8988T (cell line): ENCODE measurements at regions not wholly inside any gene's neighbourhood (a gene's known extent, or its start where the extent isn't known, plus 50 kb on each side); places are given as distances from the start of the nearest gene placed in this dataset.
"Not testable (repeated sequence)": the region's sequence is repeated elsewhere in the genome, so short reads cannot be mapped to it uniquely, and the experiment has no call there.

Source experiments
- DNase-seq: peaks from one replicate; pipeline ENCODE4 v3.0.0; 2011

DNA sequence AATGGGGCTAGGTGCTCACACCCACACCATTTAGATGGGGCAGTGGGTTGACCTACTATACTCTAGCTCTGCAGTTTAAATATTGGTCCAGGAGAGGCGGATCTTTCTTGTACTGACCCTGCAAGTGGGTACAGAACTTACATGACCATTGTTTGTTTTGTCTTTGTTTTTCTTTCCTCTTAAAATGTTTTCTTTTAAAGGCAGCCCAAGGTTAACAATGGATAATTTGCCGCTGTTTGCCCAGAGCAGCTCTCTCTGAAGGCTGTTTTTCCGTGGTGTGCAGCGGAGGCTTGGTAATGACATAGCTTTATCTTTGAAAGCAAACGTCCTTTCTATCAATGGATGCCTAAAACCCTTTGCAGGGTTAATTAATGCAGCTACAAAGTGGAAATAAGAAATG is 133.3 kb upstream of the MEX3C start:
- no peak for DNase-seq

DNA sequence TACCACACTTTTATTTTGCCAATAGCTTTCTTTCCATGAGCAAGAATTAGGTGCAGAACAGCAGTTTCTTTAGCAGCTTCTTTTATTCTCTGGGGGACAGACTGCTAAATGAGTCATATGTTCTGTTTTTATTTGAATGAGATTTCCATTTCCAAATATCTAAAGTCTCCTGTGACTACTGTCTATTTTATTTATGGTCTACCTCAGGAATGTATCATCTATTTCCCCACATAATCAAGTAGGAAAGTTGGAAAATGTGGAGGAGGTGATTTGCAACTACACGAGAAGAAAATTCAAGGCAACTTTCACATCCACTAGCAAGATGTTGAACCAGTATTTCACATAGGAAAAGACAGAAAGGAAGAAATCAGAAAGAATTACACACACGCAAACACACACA is 139.9 kb upstream of the MEX3C start:
- DNase-seq, result no peak

DNA sequence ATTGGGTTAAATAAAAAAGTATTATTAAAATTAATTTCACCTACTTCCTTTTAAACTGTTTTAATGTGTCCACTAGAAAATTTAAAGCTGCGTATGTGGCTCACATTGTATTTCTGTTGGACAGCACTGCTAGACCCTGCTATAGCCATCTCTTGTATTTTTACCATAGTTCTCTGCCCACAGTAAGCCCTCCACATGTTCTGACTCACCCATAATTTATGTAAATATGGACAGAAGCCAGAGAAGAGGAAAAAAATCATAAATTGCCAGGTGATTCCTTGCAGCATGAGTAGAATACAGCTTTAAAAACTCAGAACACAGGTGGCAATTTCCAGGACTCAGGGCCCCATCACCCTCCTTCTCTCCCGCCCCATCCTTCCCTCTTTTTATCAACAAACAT is 142.4 kb upstream of the MEX3C start:
- no peak for DNase-seq

DNA sequence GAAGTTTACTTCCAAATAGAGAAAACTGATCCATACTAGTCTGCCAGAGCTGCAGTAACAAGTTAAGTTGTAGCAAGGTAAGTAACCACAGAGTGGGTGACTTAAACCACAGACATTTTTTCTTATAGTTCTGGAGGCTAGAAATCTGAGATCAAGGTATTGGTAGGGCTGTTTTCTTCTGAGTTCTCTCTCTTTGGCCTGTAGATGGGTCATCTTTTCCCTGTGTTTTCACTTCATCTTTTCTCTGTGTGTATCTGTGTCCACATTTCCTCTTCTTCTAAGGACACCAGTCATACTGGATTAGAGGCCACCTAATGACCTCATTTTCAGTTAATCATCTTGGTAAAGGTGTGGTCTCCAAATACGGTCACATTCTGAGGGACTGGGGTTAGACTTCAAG is 142.9 kb upstream of the MEX3C start:
- no peak for DNase-seq

DNA sequence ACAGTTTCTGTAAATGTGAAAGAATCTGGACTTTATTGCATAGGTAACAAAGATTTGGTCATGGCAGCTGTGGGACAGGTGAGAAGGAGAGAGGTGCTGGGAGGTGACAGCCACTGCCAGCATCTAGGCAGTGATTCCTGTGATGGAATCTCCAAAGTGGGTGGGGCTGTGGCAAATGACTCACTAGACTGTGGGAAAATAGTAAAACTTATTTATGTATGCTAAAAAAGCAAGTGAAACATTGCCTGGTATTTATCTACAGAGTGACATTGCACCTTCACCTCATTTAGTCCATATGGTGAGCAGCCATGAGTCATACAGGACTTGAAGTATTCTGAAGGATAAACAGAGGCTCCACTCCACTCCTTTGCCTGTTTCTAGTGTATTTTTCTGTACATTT is 145.3 kb upstream of the MEX3C start:
- no peak for DNase-seq

DNA sequence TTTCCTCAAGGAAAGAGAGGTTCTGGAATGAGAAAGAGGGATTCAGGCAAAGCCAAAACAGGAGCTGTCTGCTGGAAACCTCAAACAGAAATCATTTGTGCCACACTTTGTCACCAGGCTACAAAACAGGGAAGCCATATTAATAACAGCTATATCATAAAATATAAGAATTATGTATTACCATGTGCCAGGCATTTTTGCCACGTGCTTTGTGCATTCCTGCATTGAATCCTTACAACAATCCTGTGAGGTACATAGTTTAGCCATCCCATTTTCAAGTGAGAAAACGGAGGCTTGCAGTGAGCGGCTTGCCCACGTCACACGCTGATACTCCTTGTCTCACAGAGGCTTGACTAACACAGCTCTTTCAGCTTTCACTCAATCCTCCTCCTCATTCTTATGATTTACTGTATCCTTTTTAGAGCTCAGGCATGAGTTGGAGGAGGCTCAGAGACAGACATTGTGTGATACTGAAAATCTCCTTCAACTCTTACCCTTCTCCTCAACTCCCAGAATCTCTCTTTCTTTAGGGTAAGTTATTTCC is 148.4 kb upstream of the MEX3C start:
- DNase-seq, result no peak

DNA sequence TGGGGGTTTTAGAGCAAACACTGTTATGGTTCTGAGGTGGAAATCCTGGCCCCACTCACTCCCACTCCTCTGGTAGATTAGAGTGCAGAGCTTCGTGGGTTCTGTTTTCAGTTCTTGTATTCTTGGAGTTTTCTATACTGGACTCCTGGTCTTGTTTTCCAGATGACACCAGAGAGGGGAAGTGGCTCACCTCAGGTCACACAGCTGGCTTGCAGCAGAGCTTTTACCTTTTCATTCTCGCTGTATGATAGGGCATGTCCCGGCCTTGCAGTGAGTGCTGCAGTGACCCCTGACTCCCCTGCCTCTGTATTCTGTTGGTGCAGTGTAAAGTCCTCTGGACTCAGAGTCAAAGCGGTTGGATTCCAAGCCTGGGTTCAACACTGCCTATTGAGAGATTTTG is 148.9 kb upstream of the MEX3C start:
- no peak for DNase-seq

DNA sequence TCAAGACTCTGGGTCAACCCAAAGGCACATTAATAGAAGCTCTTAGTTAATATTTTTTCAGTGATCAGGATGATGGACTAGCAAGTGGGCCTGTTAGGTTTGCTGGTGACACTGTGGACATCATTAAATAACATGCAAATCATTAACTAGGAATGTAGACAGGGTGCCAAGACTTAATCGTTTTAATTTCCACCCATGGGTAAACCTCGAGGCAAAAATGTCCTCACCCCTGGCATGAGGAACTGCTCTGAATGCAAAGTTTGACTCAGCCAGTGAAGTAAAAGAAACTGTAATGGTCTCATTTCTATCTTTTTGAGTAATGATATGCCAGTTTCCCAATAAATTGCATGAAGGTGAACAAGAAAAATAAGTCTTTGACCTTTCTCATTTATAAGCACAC is 152.6 kb upstream of the MEX3C start:
- no peak for DNase-seq

DNA sequence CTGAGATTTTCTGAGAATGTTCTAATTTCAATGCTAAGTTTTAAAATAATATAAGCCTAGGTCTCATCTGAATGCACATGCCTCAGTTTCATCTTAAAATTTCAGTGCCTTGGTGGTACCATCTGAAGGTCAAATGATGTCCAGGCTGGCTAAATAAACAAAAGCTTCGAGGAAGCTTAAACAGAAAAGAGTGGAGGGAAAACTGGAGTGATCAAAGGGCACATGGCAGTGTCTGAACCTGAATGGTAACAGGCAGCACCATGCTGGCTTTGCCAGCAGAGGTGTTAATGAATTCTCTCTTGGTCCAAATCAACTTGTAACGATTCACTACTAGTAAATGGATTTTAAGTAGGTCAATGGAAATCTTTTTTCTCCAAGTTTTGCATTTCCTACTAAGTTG is 158.4 kb upstream of the MEX3C start:
- no peak for DNase-seq

DNA sequence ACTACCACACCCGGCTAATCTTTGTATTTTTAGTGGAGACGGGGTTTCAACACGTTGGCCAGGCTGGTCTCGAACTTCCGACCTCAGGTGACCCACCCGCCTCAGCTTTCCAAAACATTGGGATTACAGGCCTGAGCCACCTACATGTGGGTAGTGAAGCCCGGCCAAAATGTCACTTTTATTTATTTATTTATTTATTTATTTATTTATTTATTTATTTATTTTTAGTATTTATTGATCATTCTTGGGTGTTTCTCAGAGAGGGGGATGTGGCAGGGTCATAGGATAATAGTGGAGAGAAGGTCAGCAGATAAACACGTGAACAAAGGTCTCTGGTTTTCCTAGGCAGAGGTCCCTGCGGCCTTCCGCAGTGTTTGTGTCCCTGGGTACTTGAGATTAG is 162.8 kb upstream of the MEX3C start:
- DNase-seq, result not testable (repeated sequence)

DNA sequence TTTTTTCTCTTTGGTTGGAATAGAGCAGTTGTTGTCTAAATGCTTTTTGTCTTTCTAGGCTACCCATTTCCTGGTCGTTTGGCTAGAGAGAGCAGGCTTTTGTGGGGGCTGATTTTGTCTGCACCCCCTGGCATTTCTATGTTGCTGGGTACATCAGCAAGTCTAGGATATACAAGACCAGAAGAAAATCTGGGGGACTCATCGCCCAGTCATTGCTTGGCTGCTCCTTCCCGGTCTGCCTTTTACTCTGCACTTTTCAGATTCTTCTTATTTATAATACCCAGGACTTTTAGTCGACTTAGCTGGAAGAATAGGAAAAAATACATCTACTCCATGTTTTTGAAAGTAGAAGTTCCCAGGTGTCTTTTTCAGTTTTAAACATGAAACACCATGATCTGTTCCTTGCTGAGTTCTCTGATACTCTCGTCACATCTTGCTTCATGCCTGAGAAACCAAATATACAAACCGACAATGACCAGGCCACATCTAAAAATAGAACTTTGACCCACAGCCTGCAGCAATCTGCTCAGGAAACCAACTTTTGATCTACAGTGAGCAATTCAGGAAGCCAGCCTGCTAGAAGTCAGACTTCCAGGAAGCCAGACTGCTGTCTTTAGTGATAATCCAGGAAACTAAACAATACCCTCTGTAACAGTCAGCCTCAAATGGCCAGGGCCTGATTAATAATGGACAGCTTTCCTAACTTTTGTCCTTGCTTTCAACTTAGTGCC is 163.8 kb upstream of the MEX3C start:
- no peak for DNase-seq

DNA sequence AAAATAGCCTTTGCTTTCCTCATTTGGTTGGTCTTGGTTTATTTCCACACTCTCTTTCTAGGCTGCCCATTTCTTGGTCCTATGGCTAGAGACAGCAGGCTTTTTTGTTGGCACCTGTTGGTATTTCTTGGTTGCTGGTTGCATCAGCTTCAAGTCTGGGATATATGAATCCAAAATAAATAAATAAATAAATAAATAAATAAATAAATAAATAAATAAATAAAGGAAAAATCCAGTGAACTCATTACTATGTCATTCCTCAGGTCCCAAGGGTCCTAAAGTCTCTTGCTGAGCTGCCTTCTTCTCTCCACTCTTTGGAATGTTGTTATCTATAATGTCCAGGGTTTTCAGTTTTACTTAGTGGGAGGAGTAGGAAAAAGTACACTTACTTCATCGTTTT is 165.9 kb upstream of the MEX3C start:
- no peak for DNase-seq

DNA sequence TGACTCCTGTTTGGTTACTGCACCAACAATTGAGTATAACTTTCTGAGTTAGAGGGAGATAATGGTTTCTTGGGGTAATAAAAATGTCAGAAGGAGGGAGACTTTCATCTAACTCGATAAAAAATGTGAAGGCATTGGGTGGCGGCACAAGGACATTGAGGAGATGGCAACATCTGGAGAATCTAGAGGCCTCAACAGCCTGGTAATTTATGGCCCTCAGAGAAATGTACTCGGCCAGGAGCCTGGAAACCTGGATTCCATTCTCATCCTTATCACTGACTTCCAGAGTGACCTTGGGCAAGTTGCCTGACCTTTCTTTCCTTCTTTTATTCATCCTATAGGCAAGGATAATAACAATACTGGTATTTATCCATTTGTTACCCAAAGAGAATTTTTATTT is 173.5 kb upstream of the MEX3C start:
- DNase-seq, result no peak

DNA sequence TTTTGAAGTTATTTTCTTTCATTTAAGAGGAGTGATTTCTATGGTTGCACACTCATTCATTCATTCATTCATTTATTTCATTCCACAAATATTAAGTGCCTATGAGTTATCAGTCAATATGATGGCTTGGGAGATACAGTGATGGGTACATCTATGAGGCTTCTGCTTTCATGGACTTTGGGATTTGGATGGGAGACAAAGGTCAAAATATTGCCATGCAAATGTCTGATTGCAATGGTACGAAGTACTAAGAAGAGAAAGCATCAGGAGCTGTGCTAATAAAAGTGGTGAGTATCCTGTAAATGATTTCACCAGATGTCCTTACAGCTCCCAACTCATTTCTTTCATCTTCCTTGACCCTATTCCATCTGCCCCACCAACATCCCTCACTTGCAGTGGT is 174.4 kb upstream of the MEX3C start:
- DNase-seq, result no peak

DNA sequence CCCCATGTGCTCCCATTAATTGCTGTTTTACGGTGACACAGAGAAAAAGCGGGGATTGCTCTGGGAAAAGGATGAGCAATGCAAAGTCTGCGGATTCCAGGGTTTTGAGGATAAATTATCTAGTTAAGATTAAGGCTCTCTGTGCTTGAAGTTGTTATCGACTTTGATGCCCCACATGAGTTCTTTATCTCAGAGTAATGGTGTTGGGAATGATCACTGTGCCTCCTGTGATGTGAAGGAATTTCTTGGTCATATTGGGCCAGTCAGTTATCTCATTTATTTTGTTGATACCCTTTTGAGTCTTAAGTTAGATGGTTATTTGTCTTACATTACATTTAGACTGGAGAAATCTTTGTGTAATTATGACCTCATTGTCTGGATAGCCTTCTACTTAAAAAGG is 184.6 kb upstream of the MEX3C start:
- DNase-seq, result no peak

DNA sequence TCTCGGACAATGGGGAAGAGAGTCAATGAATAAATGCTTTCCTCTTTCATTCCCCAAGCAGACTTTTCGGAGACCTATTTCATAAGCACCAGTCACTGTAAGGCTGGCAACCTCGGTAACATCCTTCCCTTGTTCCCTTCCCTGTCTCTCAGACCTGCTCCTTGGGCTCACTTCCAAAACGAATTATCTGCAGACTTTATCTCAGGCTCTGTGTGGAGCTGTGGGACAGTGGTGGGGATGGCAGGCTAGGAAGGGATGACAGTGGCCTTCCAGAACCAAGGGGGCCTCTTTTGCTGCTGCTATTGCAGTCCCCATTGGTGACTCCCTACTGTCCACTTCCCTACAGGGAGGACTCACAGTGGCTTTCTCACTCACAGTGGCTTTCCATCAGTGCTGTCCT is 185.6 kb upstream of the MEX3C start:
- no peak for DNase-seq

DNA sequence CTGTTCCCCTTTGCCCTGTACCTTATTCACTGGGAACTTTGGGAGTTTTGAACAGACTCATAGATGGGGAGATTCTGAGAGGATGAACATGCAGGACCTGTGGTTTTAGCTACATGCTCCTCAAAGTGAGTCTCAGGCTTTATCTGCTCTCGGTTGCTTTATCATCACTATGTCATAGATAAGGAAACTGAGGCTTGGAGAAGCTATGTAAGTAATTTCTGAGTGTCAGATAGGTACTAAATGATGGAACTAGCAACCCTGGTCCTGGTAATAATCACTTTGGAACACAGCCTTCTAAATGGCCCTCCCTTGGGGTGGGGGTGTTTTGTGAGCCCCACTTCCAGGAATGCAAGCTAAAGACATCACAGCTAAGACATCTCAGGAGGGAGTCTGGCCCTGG is 186.2 kb upstream of the MEX3C start:
- no peak for DNase-seq

DNA sequence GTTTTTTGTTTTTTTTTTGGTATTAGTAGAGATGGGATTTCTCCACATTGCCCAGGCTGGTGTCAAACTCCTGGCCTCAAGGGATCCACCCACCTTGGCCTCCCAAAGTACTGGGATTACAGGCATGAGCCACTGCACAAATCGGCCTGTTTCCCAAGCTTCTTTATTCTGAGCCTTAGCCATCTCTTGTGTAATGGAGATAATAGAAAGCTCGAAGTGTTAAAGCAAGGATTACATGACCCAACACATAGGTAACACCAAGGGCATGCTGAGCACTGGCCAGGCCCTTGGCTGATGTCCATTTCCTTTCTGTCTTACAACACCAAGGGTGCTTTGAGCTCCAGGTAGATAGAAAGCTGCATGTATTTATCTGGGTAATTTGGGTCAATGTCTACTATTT is 187.8 kb upstream of the MEX3C start:
- no peak for DNase-seq

DNA sequence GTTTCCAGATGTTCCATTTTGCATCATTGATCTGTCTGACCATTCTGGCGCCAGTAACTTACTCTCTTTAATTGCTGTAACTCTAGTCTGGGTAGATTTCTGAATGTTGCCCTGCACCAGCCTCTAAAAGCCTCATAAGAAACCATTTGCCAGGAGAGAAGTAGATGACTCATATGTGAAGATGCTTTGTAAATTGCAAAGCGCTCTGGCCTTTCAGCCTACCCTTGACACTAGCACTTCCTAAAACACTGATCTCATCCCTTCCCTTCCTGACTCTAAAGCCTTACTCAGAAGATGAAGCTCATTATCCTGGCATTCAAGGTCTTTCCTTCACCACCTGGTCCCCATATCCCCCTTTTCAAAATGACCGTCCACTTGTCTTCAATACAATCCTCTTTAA is 193.2 kb upstream of the MEX3C start:
- no peak for DNase-seq

DNA sequence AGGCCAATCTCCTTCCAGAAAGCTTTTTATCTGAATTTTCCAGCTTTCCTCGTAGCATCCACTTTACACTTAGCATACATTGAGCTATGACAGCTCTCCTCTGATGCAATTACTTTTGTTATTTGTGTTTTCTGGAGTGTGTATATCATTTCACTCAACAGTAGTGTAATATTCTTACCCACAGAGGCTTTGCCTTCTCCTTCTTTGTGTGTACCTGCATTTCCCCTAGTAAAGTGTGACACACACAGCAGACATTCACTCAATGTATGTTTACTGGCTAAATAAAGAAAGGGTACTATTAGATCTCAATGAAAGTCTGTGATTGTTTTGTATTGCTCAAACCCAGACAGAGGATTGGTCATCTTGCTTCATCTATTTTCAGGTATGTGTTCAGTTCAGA is 193.7 kb upstream of the MEX3C start:
- no peak for DNase-seq

DNA sequence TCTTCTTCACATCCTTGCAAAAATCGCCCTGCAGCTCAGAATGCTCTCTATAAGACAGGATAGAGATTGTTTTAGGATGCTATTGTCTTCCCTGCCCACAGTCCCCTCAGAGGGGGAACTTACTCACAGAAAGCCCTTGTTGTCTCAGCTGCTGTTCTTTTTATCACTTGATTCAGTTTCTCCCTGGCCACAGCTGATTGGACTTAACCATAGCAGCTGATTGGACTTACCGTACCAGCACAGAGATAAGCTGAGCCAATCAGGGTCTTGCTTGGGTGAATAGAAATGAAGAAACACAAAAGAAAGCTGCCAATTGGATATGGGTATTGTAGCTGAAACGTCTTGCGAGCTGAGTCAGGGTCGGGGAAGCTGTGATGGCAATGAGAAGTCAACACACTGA is 194.2 kb upstream of the MEX3C start:
- DNase-seq, result no peak

DNA sequence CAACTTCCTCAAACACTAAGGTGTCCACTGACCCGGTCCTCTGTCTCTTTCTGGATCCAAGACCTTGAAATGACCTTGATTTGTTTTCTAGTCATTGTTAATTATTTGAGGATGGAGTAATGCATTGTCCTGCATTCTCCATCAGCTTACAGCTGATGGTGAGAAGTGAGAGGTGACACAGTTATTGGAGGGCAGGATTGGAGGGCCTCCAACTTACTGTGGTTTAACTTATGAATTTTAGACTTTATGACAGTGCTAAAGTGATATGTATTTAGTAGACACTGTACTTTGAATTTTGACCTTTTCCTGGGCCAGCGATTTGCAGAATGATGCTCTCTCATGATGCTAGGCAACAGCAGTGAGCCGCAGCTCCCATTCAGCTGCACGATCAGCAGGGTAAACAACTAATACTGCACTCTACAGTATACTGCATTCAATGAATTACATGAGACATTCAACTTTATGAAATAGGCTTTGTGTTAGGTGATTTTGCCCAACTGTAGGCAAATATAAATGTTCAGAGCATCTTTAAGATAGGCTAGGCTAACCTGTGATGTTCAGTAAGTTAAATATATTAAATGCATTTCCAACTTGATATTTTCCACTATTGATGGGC is 200.0 kb upstream of the MEX3C start:
- DNase-seq, result no peak

DNA sequence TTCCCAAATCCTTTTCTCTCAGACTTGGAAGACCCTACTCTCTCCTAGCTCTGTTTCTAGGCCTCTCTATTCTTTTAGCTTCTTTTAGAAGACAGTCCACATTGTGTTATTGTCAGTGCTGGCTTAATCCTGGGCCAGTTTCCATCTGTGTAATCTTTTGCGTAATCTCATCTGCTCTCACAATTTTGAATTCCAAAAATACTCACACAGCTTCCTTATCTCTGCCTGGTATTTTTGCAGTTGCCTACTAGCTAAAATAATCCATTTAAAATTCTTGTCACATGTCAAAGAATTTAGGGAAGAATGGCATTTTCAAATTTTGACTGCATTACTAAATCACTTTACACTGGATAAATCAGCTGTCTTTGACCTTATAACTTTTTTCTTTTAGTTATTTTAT is 200.6 kb upstream of the MEX3C start:
- no peak for DNase-seq

DNA sequence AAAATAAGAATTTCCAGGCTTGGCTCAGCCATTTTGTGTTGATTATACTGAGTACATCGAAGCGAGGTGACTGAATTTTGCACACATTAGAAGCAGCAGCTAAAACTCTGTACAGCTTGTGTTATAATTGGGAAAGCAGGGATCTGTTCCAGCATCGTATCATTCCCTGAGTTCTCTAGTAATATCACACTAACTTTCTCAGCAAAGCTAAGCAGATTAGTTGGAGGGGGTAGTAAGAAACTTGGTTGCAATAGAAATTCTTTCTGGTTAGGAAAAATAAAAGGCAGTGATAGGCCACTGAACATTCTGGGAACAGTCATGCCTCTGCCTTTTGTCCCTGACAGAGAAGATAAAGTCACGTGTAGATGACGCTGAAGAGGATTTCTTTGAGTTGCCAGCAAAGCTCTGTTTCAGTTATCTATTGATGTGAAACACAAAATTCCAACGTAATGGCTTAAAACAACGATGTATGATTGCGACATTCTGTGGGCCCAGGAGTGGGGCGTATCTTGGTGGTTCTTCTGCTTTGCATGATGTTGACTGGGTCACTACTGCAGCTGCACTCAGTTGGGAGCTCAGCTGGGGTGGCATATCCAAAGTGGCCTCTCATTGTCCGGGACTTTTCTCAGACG is 202.1 kb upstream of the MEX3C start:
- DNase-seq, result no peak

DNA sequence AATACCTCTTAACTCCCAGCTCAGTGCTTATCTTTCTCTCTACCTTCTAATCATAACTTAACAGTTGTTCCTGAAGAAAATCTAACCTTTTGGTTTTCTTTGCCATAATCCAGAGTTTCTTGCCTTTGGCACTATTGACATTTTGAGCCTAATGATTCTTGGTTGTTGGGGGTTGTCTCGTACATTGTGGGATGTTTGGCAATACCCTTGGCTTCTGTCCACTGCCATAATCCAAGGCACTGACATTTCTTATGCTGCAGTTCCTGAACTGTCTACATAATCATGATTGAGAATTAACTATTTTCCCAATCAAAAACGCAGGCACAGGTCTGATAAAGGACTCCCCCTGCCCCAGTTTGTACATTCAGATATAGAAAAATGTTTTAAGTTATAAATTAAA is 203.2 kb upstream of the MEX3C start:
- DNase-seq, result no peak
